ENCODE measurements at regions not wholly inside any gene's neighbourhood (a gene's known extent, or its start where the extent isn't known, plus 50 kb on each side); places are given as distances from the start of the nearest gene placed in this dataset.

GRCh38 chr7:25804154-25804553 is 347.8 kb upstream of the NFE2L3 start:
- no peak for TF ChIP-seq CTCF (IDR thresholded peaks at IDR 0.05)
- Histone ChIP-seq H3K4me3 (no peak overlapping the region), H3K27ac (peak overlapping the region in 1 of 2 donors; percentile 62)
- DNase-seq (ENCODE audit: low spot score), result no peak

GRCh38 chr7:25805027-25805687 is 346.8 kb upstream of the NFE2L3 start:
- DNase-seq (ENCODE audit: low spot score), result no peak
- Histone ChIP-seq H3K27ac (peak overlapping the region; percentile 39 to 80), H3K4me3 (no peak overlapping the region)
- no peak for TF ChIP-seq CTCF (IDR thresholded peaks at IDR 0.05)

GRCh38 chr7:25807086-25807611 is 344.8 kb upstream of the NFE2L3 start:
- Histone ChIP-seq H3K4me3 (no peak overlapping the region), H3K27ac (peak overlapping the region in 1 of 2 donors; percentile 80)
- DNase-seq (ENCODE audit: low spot score), result no peak
- TF ChIP-seq CTCF (IDR thresholded peaks at IDR 0.05), result no peak

GRCh38 chr7:25809441-25809840 is 342.6 kb upstream of the NFE2L3 start:
- DNase-seq (ENCODE audit: low spot score), result no peak
- TF ChIP-seq CTCF (IDR thresholded peaks at IDR 0.05), result no peak
- Histone ChIP-seq H3K4me3 (no peak overlapping the region), H3K27ac (no peak overlapping the region)

- no peak for DNase-seq (ENCODE audit: low spot score)
- no peak for TF ChIP-seq CTCF (IDR thresholded peaks at IDR 0.05)
- Histone ChIP-seq H3K27ac (no peak overlapping the region), H3K4me3 (no peak overlapping the region)
Measured at GRCh38 chr7:25812086-25812850, 339.7 kb upstream of the NFE2L3 start.

- TF ChIP-seq CTCF (IDR thresholded peaks at IDR 0.05), result no peak
- Histone ChIP-seq H3K27ac (no peak overlapping the region), H3K4me3 (no peak overlapping the region)
- DNase-seq (ENCODE audit: low spot score), result no peak
Measured at GRCh38 chr7:25813381-25813780, 338.6 kb upstream of the NFE2L3 start.
